Cardiac muscle cell (in vitro differentiated cells and primary cell): ENCODE measurements at regions not wholly inside any gene's neighbourhood (a gene's known extent, or its start where the extent isn't known, plus 50 kb on each side); places are given as distances from the start of the nearest gene placed in this dataset.

Experiments
- DNase-seq, 2 donors: peaks; one replicate each; pipeline versions ENCODE4 v3.0.0 to v3.0.0-alpha.2; 2010 to 2017; ENCODE audit warnings: low read depth in 1 of 2, low spot score in 1 of 2
- H3K27ac ChIP-seq: fragments of 200-600 bp; sonication (generic); 2 replicates; pipeline ENCODE4 v1.5.1; 2016
- H3K27me3 ChIP-seq: fragments of 200-600 bp; sonication (generic); 2 replicates; pipeline ENCODE4 v1.6.0; 2016; ENCODE audit warnings: control low read depth
- H3K36me3 ChIP-seq: fragments of 200-600 bp; sonication (generic); 2 replicates; pipeline ENCODE4 v1.5.1; 2016; ENCODE audit warnings: control low read depth
- H3K4me1 ChIP-seq: fragments of 200-600 bp; sonication (generic); 2 replicates; pipeline ENCODE4 v1.8.1; 2017; ENCODE audit warnings: low read depth, mild to moderate bottlenecking, mixed run types
- H3K4me3 ChIP-seq: fragments of 200-600 bp; sonication (generic); 2 replicates; pipeline ENCODE4 v1.5.1; 2016; ENCODE audit warnings: mild to moderate bottlenecking
- H3K9me3 ChIP-seq: fragments of 200-600 bp; sonication (generic); 2 replicates; pipeline ENCODE4 v1.5.1; 2017; ENCODE audit warnings: low read depth, mild to moderate bottlenecking, control low read depth
- TF ChIP-seq, protein P1 (sequence below): IDR thresholded peaks from 2 replicates; pipeline ENCODE4 v1.5.1; 2012; ENCODE audit warnings: low read depth, mild to moderate bottlenecking, low read length

DNA sequence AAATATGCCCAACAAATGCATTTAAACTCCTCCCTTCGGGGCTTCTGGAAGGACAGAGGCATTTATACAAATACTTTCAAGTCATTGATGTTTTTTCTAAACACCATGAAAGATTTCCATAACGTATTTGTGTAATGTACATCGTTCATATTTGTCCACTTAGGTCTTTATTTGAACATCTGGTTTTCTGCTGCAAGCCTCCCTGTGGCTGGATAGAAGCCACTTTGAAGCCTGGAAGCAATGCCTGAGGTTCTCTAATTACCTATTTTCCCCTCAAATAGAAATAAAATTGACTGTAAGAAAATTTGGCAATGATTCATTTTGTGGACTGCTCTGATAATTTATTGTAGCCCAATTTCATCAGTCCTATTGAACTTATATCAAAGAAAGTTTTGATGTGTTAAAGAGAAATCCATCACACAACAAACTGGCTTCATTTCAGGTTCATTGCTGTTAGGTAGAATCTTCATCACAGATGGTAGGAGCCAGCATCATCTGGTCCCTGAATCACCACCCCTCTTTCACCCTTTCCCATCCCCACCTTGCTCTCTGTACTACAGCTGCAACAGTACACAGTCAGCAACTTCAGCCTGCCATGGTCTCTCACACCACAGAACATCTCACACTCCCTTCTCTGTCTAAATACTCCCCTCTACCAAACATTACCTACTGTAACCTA is 186.0 kb upstream of the MGMT start:
- Histone ChIP-seq H3K4me1 (no peaks in the 10 kb centered on the region), H3K9me3 (no peaks in the 10 kb centered on the region), H3K4me3 (no peak overlapping the region), H3K27ac (no peak overlapping the region), H3K27me3 (no peaks in the 10 kb centered on the region), H3K36me3 (no peaks in the 10 kb centered on the region)
- no peak for DNase-seq
- TF ChIP-seq, protein P1, sequence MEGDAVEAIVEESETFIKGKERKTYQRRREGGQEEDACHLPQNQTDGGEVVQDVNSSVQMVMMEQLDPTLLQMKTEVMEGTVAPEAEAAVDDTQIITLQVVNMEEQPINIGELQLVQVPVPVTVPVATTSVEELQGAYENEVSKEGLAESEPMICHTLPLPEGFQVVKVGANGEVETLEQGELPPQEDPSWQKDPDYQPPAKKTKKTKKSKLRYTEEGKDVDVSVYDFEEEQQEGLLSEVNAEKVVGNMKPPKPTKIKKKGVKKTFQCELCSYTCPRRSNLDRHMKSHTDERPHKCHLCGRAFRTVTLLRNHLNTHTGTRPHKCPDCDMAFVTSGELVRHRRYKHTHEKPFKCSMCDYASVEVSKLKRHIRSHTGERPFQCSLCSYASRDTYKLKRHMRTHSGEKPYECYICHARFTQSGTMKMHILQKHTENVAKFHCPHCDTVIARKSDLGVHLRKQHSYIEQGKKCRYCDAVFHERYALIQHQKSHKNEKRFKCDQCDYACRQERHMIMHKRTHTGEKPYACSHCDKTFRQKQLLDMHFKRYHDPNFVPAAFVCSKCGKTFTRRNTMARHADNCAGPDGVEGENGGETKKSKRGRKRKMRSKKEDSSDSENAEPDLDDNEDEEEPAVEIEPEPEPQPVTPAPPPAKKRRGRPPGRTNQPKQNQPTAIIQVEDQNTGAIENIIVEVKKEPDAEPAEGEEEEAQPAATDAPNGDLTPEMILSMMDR: no peak

DNA sequence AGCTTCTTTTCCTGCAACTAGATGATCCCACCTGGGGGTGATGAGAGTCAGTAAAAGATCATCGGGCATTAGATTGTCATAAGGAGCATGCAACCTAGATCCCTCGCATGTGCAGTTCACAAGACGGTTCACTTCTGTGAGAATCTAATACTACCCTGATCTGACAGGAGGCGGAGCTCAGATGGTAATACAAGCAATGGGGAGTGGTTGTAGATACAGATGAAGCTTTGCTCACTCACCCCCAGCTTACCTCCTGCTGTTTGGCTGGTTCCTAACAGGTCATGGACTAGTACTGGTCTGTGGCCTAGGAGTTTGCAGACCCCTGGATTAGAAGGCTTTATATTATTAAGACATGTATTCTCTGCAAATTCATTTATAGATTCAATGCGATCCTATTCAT is 181.6 kb upstream of the MGMT start:
- no peak overlapping the region for H3K4me3 ChIP-seq
- TF ChIP-seq, protein P1: no peak
- no peaks in the 10 kb centered on the region for H3K9me3 ChIP-seq
- H3K4me1 ChIP-seq: no peaks in the 10 kb centered on the region
- H3K27me3 ChIP-seq: no peaks in the 10 kb centered on the region
- no peaks in the 10 kb centered on the region for H3K36me3 ChIP-seq
- DNase-seq: no peak
- H3K27ac ChIP-seq: no peak overlapping the region

DNA sequence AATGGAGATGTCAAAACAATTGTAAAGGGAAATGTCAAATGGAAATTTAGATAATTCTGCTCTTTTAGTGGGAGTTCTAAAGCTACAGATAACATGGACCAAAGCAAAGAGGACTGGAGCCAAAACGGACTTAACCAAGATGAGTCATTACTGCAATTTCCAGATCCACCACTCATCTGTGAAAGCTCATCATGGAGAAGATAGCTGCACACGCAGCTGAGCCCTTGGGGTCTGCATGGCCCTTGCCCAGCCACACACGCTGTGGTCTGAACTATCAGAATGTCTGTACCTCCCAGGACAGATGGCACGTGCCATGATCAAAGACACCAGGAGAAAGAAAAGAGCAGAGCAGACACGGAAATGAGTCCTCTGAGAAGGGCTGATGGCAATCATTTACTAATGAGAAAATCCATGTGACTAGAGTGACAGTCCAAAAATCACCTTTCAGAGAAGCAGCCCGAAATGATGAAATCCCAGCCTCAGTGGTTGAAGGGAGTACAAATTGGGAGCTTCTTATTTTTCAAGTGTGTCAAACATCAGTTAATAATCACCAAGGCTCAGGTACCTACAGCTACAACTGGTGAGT is 177.9 kb upstream of the MGMT start:
- peaks cover 2% of the 10 kb centered on the region for H3K4me1 ChIP-seq
- H3K27ac ChIP-seq: no peak overlapping the region
- no peaks in the 10 kb centered on the region for H3K9me3 ChIP-seq
- H3K36me3 ChIP-seq: no peaks in the 10 kb centered on the region
- TF ChIP-seq, protein P1: no peak
- H3K27me3 ChIP-seq: no peaks in the 10 kb centered on the region
- H3K4me3 ChIP-seq: no peak overlapping the region
- peak in 1 of 2 donors; percentile 85 for DNase-seq

DNA sequence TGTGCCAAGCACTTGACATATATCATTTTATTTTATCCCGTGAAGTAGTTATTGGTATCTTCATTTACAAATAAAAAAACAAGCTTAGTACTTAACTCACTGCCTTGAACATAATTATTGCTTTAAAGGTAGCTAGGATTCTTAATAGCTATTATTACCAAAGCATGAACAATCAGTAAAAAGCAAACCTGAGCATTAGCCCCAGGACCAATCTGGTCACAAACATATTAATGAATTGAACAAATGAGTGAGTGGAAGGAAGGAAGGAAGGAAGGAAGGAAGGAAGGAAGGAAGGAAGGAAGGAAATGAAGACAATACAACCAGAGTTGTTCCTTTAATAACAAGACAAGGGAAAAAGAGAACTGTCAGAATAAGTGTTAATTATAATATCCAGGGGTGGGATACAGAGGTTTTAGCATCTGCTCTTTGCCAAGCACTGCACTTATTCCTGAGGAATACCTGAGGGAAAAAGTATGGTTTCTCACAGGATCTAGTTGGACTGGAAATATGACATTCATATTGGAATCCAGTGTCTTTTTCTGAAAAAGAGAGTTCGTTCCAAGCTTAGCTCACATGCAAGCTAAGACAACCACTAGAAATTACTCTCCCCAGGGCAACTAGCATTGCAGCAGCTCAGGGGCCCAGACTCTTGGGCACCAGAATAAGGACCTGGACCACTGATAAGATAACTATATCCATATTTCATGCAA is 172.9 kb upstream of the MGMT start:
- peak in 1 of 2 donors; percentile 30 for DNase-seq

DNA sequence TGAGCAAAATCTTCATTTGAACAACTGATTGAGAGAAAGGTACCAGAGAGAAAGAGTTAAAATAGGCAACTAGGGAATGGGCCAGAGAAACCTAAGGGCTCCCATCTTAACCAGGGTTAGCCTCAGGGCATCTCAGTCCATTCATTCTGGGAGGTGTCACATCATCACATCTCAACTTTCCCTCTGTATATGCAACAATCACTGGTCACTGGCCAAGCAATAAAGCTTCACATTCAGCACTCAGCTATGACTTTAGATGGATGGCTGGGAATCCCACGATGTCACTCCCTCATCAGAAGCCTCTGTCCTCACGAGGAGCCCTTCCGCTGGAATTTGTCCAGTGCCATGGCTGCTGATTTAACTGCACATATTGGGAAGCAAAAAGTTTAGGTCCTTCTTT is 172.1 kb upstream of the MGMT start:
- Histone ChIP-seq H3K4me1 (peaks cover 9% of the 10 kb centered on the region), H3K9me3 (no peaks in the 10 kb centered on the region), H3K27me3 (no peaks in the 10 kb centered on the region), H3K4me3 (no peak overlapping the region), H3K27ac (no peak overlapping the region), H3K36me3 (no peaks in the 10 kb centered on the region)
- no peak for DNase-seq
- TF ChIP-seq, protein P1: no peak

More for the DNA sequence above, 172.9 kb upstream of the MGMT start:
- H3K36me3 ChIP-seq: no peaks in the 10 kb centered on the region
- no peak overlapping the region for H3K4me3 ChIP-seq
- H3K27me3 ChIP-seq: no peaks in the 10 kb centered on the region
- TF ChIP-seq, protein P1: no peak
- peak overlapping the region; percentile 66 for H3K27ac ChIP-seq
- peaks cover 9% of the 10 kb centered on the region for H3K4me1 ChIP-seq
- no peaks in the 10 kb centered on the region for H3K9me3 ChIP-seq
